GM12878 (cell line): ENCODE measurements at regions not wholly inside any gene's neighbourhood (a gene's known extent, or its start where the extent isn't known, plus 50 kb on each side); places are given as distances from the start of the nearest gene placed in this dataset.
"Not testable (repeated sequence)": the region's sequence is repeated elsewhere in the genome, so short reads cannot be mapped to it uniquely, and the experiment has no call there.

Experiments used
- ATAC-seq: fragments of 200-7000 bp; cut with Tn5 transposase; 3 replicates; pipeline ENCODE4 v1.9.1; 2020; ENCODE audit warnings: mild to moderate bottlenecking, moderate library complexity
- BruUV-seq: library from RNA; stranded (reverse); fragments of 400-500 nt; replicated peaks from 2 replicates; lab custom pipeline; 2021; lab: Mats Ljungman, UMichigan
- CTCF ChIA-PET: fragments of 300-600 bp; sonication (Branson Sonifier 250); formaldehyde crosslinking; extraction: SDS; loops from one replicate; lab custom pipeline; 2021; ENCODE audit warnings: inconsistent platforms; lab: Yijun Ruan, JAX
- POLR2A ChIA-PET: fragments of 350-600 bp; formaldehyde crosslinking; extraction: SDS; loops from one replicate; lab custom pipeline; 2021; ENCODE audit warnings: inconsistent platforms; lab: Charles Lee
- RAD21 ChIA-PET: fragments of 300-600 bp; sonication (Branson Sonifier 250); formaldehyde crosslinking; loops from one replicate; lab custom pipeline; 2023; ENCODE audit warnings: antibody characterized with exemption; ENCODE audit not compliant: unreplicated experiment; lab: Charles Lee
- SMC1A ChIA-PET: fragments of 300-600 bp; sonication (Branson Sonifier 250); formaldehyde crosslinking; loops from one replicate; lab custom pipeline; 2023; ENCODE audit not compliant: unreplicated experiment, uncharacterized antibody; lab: Charles Lee
- DNase-seq: peaks from one replicate; pipeline ENCODE4 v3.0.0-alpha.2; 2011; ENCODE audit warnings: low read depth, low spot score
- FAIRE-seq: peaks from 3 replicates; lab custom pipeline; 2011; peaks lifted over from hg19 to GRCh38; lab: Jason Lieb, UNC
- H2AFZ ChIP-seq: 2 replicates; pipeline ENCODE4 v1.6.0; 2011; ENCODE audit warnings: low read depth, low read length, control low read depth; ENCODE audit not compliant: control insufficient read depth
- H3K27ac ChIP-seq: 2 replicates; pipeline ENCODE4 v1.5.1; 2011; ENCODE audit warnings: control low read depth; ENCODE audit not compliant: control insufficient read depth, insufficient read depth
- H3K27me3 ChIP-seq, 2 experiments: replicated peaks in 1 of 2; 2 replicates each; pipeline versions ENCODE4 v1.6.0 to v1.6.1; 2011; ENCODE audit warnings: low read length in 1 of 2; ENCODE audit not compliant: control insufficient read depth in 2 of 2, insufficient read depth in 2 of 2
- H3K36me3 ChIP-seq, 2 experiments: 2 replicates each; pipeline ENCODE4 v1.5.1; 2011; ENCODE audit warnings: low read length in 1 of 2; ENCODE audit not compliant: control insufficient read depth in 2 of 2, insufficient read depth in 2 of 2
- H3K4me1 ChIP-seq: 2 replicates; pipeline ENCODE4 v1.6.1; 2011; ENCODE audit warnings: mild to moderate bottlenecking, low read length, moderate library complexity, mixed read lengths; ENCODE audit not compliant: control insufficient read depth, insufficient read depth
- H3K4me2 ChIP-seq: 2 replicates; pipeline ENCODE4 v1.6.0; 2011; ENCODE audit warnings: control low read depth; ENCODE audit not compliant: control insufficient read depth, insufficient read depth
- H3K4me3 ChIP-seq: fragments of 200-600 bp; sonication (generic); 2 replicates; pipeline ENCODE4 v1.5.1; 2016
- H3K79me2 ChIP-seq: 2 replicates; pipeline ENCODE4 v1.6.0; 2011; ENCODE audit warnings: low read length; ENCODE audit not compliant: control insufficient read depth, insufficient read depth
- H3K9ac ChIP-seq: 2 replicates; pipeline ENCODE4 v1.8.0; 2011; ENCODE audit warnings: low read length, control low read depth, mixed read lengths; ENCODE audit not compliant: control insufficient read depth, insufficient read depth
- H3K9me3 ChIP-seq: replicated peaks from 3 replicates; pipeline ENCODE4 v1.5.1; 2011; ENCODE audit warnings: mild to moderate bottlenecking, low read length; ENCODE audit not compliant: control insufficient read depth, insufficient read depth
- H4K20me1 ChIP-seq: 2 replicates; pipeline ENCODE4 v1.6.0; 2011; ENCODE audit not compliant: control insufficient read depth, insufficient read depth
- CUX1 ChIP-seq: IDR thresholded peaks from 2 replicates; pipeline ENCODE4 v1.6.1; 2012; ENCODE audit warnings: improper control_type of control experiment, low read depth, low read length; ENCODE audit not compliant: insufficient replicate concordance
- ETV6 ChIP-seq, 2 experiments: fragments of 450-650 bp in 1 of 2; IDR thresholded peaks in 1 of 2; conservative IDR thresholded peaks in 1 of 2; 2 replicates each; pipeline ENCODE4 v1.6.1; 2014; ENCODE audit warnings: antibody characterized with exemption in 1 of 2, borderline replicate concordance in 1 of 2, low read depth in 1 of 2, mild to moderate bottlenecking in 1 of 2, moderate library complexity in 1 of 2
- HCFC1 ChIP-seq: fragments of 150-350 bp; IDR thresholded peaks from 2 replicates; pipeline ENCODE4 v1.6.1; 2014; ENCODE audit warnings: low read length
- IRF3 ChIP-seq: fragments of 450-650 bp; IDR thresholded peaks from 2 replicates; pipeline ENCODE4 v1.6.1; 2014; ENCODE audit warnings: mild to moderate bottlenecking
- ZZZ3 ChIP-seq: IDR thresholded peaks from 2 replicates; pipeline ENCODE4 v1.6.1; 2011; ENCODE audit warnings: low read depth; ENCODE audit not compliant: control insufficient read depth, insufficient read length
- WGBS: methylation state at CpG from one replicate; pipeline ENCODE4 v1.1.6; 2016; ENCODE audit warnings: low lambda C conversion rate; ENCODE audit not compliant: insufficient replicate concordance, insufficient coverage; ENCODE audit errors: missing lambda C conversion rate; 5-methylcytosine and 5-hydroxymethylcytosine counted together
- in situ Hi-C: fragments of 300-500 bp; cut with MboI; formaldehyde crosslinking; loops from 9 replicates; pipeline ENCODE4 v1.14.3; 2018; ENCODE audit warnings: mixed read lengths
- intact Hi-C: fragments of 100-400 bp; cut with micrococcal nuclease; formaldehyde crosslinking; loops from one replicate; pipeline ENCODE4 v1.14.2; 2022; ENCODE audit not compliant: unreplicated experiment

- H3K79me2 ChIP-seq, FAIRE-seq, POLR2A ChIA-PET: not testable (repeated sequence)
Measured at GRCh38 chr2:61598515-61599156, 60.5 kb upstream of the XPO1 start.

GRCh38 chr2:61597300-61598289 is 59.4 kb upstream of the XPO1 start:
- POLR2A ChIA-PET, result no interaction called here
- BruUV-seq, result no TSS peak
- no peaks in the 10 kb centered on the region for H3K27me3 ChIP-seq
- in situ Hi-C loops, result no loop called here
- H3K36me3 ChIP-seq, result no peaks in the 10 kb centered on the region
- H3K79me2 ChIP-seq, result no peaks in the 10 kb centered on the region
- RAD21 ChIA-PET, result no interaction called here
- 57% methylated on average over 9 of the region's 9 CpGs for WGBS
- no peak overlapping the region for H3K27ac ChIP-seq
- no peak for DNase-seq
- no peaks in the 10 kb centered on the region for H3K4me1 ChIP-seq
- SMC1A ChIA-PET, result interaction anchor here (0.7 to 1.1 kb wide), 2 partner anchors 9 to 66 kb away, joined by 3 to 4 read pairs; no protein-coding TSS in a partner anchor
- no peak overlapping the region for H3K4me2 ChIP-seq
- intact Hi-C loops, result no loop called here
- no peaks in the 10 kb centered on the region for H4K20me1 ChIP-seq
- no peak for FAIRE-seq
- CTCF ChIA-PET, result interaction anchor here (0.5 kb wide), 1 partner anchor 79 kb away, joined by 4 read pairs; no protein-coding TSS in a partner anchor
- no peaks in the 10 kb centered on the region; the same call in 2 of the 3 replicates for H3K9me3 ChIP-seq
- H3K9ac ChIP-seq, result no peak overlapping the region
- no peak for ATAC-seq
- H2AFZ ChIP-seq, result no peak overlapping the region
- no peak overlapping the region for H3K4me3 ChIP-seq
- no peak for TF ChIP-seq ZZZ3
- TF ChIP-seq HCFC1, result no peak
- TF ChIP-seq CUX1, result no peak
- no peak for TF ChIP-seq IRF3
- TF ChIP-seq ETV6 (conservative IDR thresholded peaks at IDR 0.05 in 1 of 2, IDR thresholded peaks at IDR 0.05 in 1 of 2; ENCODE audit: borderline replicate concordance in 1 of 2, low read depth in 1 of 2), result no peak

More at GRCh38 chr2:61598515-61599156, 60.5 kb upstream of the XPO1 start:
- H3K36me3 ChIP-seq, H3K4me2 ChIP-seq, H3K9ac ChIP-seq, H4K20me1 ChIP-seq, H3K27me3 ChIP-seq, RAD21 ChIA-PET, DNase-seq, ATAC-seq, in situ Hi-C loops, H3K4me1 ChIP-seq, intact Hi-C loops, H3K9me3 ChIP-seq, H3K4me3 ChIP-seq, BruUV-seq, H2AFZ ChIP-seq, H3K27ac ChIP-seq: not testable (repeated sequence)
- CTCF ChIA-PET, result interaction anchor here (0.5 kb wide), 1 partner anchor 80 kb away, joined by 4 read pairs; no protein-coding TSS in a partner anchor
- 69% methylated on average over 7 of the region's 7 CpGs for whole genome bisulfite sequencing
- SMC1A ChIA-PET, result interaction anchor here (1.6 kb wide), 1 partner anchor 10 kb away, joined by 4 read pairs; no protein-coding TSS in a partner anchor
